ENCODE measurements at regions not wholly inside any gene's neighbourhood (a gene's known extent, or its start where the extent isn't known, plus 50 kb on each side); places are given as distances from the start of the nearest gene placed in this dataset.

- intact Hi-C loops (cut with DNase I; ENCODE audit: low total_unique reads) (no loop called here), in situ Hi-C loops (cut with MboI; ENCODE audit: low sequenced_read_pairs in 4 of 4) (no loop called here)
- no peaks in the 10 kb centered on the region for H3K4me1 ChIP-seq
- ATAC-seq (no peak), DNase-seq (no peak)
- H3K27ac ChIP-seq, result no peak overlapping the region
- H3K36me3 ChIP-seq, result no peaks in the 10 kb centered on the region
- no peaks in the 10 kb centered on the region for H3K9me3 ChIP-seq
- TF ChIP-seq, protein P1, sequence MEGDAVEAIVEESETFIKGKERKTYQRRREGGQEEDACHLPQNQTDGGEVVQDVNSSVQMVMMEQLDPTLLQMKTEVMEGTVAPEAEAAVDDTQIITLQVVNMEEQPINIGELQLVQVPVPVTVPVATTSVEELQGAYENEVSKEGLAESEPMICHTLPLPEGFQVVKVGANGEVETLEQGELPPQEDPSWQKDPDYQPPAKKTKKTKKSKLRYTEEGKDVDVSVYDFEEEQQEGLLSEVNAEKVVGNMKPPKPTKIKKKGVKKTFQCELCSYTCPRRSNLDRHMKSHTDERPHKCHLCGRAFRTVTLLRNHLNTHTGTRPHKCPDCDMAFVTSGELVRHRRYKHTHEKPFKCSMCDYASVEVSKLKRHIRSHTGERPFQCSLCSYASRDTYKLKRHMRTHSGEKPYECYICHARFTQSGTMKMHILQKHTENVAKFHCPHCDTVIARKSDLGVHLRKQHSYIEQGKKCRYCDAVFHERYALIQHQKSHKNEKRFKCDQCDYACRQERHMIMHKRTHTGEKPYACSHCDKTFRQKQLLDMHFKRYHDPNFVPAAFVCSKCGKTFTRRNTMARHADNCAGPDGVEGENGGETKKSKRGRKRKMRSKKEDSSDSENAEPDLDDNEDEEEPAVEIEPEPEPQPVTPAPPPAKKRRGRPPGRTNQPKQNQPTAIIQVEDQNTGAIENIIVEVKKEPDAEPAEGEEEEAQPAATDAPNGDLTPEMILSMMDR (IDR thresholded peaks at IDR 0.05 in 4 of 5, conservative IDR thresholded peaks at IDR 0.05 in 1 of 5), result no peak
- no peak for TF ChIP-seq POLR2A (IDR thresholded peaks at IDR 0.05)
- no peaks in the 10 kb centered on the region for H3K27me3 ChIP-seq
- no peak overlapping the region for H3K4me3 ChIP-seq
These were observed 121.6 kb upstream of the TARS1 start for GRCh38 chr5:33319151-33319550.

GRCh38 chr5:33319841-33320240, 120.9 kb upstream of the TARS1 start:
- DNase-seq (no peak), ATAC-seq (peak in 1 of 2 donors; percentile 40)
- in situ Hi-C loops (cut with MboI; ENCODE audit: low sequenced_read_pairs in 4 of 4) (no loop called here), intact Hi-C loops (cut with DNase I; ENCODE audit: low total_unique reads) (no loop called here)
- TF ChIP-seq POLR2A (IDR thresholded peaks at IDR 0.05), result no peak
- TF ChIP-seq, protein P1 (IDR thresholded peaks at IDR 0.05 in 4 of 5, conservative IDR thresholded peaks at IDR 0.05 in 1 of 5), result no peak
- H3K27ac ChIP-seq, result peak overlapping the region in 2 of 4 donors; percentile 27 to 30
- no peaks in the 10 kb centered on the region for H3K9me3 ChIP-seq
- no peaks in the 10 kb centered on the region for H3K27me3 ChIP-seq
- no peaks in the 10 kb centered on the region for H3K4me1 ChIP-seq
- no peaks in the 10 kb centered on the region for H3K36me3 ChIP-seq
- no peak overlapping the region for H3K4me3 ChIP-seq

DNA sequence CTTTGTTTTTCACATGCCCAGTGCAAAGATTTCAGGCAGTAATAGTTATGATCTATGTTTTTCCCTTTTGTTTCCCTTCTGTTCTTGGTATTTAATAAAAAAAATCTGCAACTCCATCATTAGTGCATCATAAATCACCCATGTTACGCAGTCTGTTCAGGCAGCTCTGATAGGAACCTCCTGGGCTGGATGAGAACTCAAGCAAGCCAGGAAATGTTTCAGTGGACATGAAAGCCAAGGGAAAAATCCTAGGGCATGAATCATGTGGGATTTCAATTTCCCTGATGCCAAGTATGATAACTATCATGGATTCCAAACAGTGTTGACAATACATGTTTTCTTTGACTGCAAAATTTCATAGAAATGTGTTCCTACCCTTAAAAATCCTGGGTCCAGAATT, 119.7 kb upstream of the TARS1 start:
- peak overlapping the region in 1 of 4 donors; percentile 30 for H3K27ac ChIP-seq
- ATAC-seq (peak; percentile 66 to 87), DNase-seq (peak; percentile 4 to 35)
- no peaks in the 10 kb centered on the region for H3K27me3 ChIP-seq
- in situ Hi-C loops (cut with MboI; ENCODE audit: low sequenced_read_pairs in 4 of 4), result no loop called here
- no peaks in the 10 kb centered on the region for H3K9me3 ChIP-seq
- TF ChIP-seq POLR2A (IDR thresholded peaks at IDR 0.05), result no peak
- TF ChIP-seq, protein P1 (IDR thresholded peaks at IDR 0.05 in 4 of 5, conservative IDR thresholded peaks at IDR 0.05 in 1 of 5), result no peak
- intact Hi-C loops (cut with DNase I; ENCODE audit: low total_unique reads), result no loop called here
- no peak overlapping the region for H3K4me3 ChIP-seq
- H3K36me3 ChIP-seq, result no peaks in the 10 kb centered on the region
- H3K4me1 ChIP-seq, result no peaks in the 10 kb centered on the region

DNA sequence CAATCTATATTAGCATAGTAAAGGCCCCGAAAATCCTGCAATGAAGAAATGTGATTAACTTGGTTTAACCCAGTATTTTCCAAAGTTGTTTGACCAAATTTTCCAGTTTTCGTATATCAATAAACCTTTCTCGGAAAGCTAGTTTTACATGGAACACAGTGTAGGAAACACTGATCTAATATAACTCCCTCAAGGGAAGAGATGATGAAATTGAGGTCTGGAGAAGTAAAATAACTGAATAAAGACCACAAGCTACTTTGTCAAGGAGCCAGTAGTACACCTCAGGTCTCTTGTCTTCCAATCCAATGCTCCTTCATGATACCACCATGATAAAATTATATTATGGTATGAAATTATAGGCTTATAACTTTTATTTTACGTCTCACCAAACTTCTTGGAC, 118.1 kb upstream of the TARS1 start:
- peak overlapping the region in 1 of 4 donors; percentile 32 for H3K27ac ChIP-seq
- TF ChIP-seq, protein P1 (IDR thresholded peaks at IDR 0.05 in 4 of 5, conservative IDR thresholded peaks at IDR 0.05 in 1 of 5), result no peak
- TF ChIP-seq POLR2A (IDR thresholded peaks at IDR 0.05), result no peak

DNA sequence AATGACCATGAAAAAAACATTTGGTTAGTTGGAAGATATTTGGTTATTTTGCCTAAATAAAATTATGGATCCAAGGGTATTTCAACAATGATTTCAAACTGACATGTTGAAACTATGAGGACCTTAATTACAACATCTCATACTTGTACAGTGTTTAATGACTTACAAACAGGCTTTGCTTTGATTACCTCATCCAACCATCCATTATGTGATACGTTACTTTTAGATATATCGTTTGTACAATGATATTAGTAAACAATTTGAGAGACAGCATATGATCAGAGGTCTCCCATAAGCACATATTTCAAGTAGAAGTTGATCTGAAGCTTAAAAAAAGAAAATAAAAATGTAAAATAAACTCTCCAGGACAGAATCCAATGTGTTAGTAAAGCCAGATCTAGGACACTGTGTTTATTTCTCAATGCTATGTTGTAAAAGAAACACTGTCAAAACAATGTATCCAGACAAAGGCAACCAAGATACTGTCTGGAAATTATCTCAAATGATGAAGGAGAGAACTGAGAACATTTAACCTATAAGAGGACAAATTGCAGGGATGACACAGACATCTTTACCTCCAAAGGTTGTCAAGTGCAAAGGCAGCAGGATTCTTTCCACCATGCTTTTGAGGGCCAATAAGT, 116.0 kb upstream of the TARS1 start:
- intact Hi-C loops (cut with DNase I; ENCODE audit: low total_unique reads), result no loop called here
- no peaks in the 10 kb centered on the region for H3K27me3 ChIP-seq
- ATAC-seq (no peak), DNase-seq (no peak)
- no peak overlapping the region for H3K4me3 ChIP-seq
- no peaks in the 10 kb centered on the region for H3K9me3 ChIP-seq
- TF ChIP-seq, protein P1 (IDR thresholded peaks at IDR 0.05 in 4 of 5, conservative IDR thresholded peaks at IDR 0.05 in 1 of 5), result no peak
- no peak for TF ChIP-seq POLR2A (IDR thresholded peaks at IDR 0.05)
- H3K36me3 ChIP-seq, result no peaks in the 10 kb centered on the region
- H3K27ac ChIP-seq, result no peak overlapping the region
- in situ Hi-C loops (cut with MboI; ENCODE audit: low sequenced_read_pairs in 4 of 4), result no loop called here
- H3K4me1 ChIP-seq, result no peaks in the 10 kb centered on the region

More for the DNA sequence above, 118.1 kb upstream of the TARS1 start:
- Histone ChIP-seq H3K4me3 (no peak overlapping the region), H3K9me3 (no peaks in the 10 kb centered on the region), H3K36me3 (no peaks in the 10 kb centered on the region), H3K27me3 (no peaks in the 10 kb centered on the region), H3K4me1 (no peaks in the 10 kb centered on the region)
- no peak for DNase-seq
- intact Hi-C loops (cut with DNase I; ENCODE audit: low total_unique reads) (no loop called here), in situ Hi-C loops (cut with MboI; ENCODE audit: low sequenced_read_pairs in 4 of 4) (no loop called here)
- no peak for ATAC-seq
